Naive thymus-derived CD8-positive, alpha-beta T cell (primary cell): ENCODE measurements at regions not wholly inside any gene's neighbourhood (a gene's known extent, or its start where the extent isn't known, plus 50 kb on each side); places are given as distances from the start of the nearest gene placed in this dataset.

Experiments
- ATAC-seq, 2 donors: fragments of 150-1000 bp; cut with Tn5 transposase in 1 of 2; sonication (Bioruptor Pico), chemical (Tn5 transposase) in 1 of 2; 1 replicate in 1 of 2; 2 replicates in 1 of 2; pipeline ENCODE4 v1.10.0; 2021; ENCODE audit warnings: mild to moderate bottlenecking in 2 of 2, moderate library complexity in 2 of 2
- POLR2A ChIA-PET: fragments of 350-600 bp; sonication (Branson Sonifier 250); formaldehyde crosslinking; loops from one replicate; lab custom pipeline; 2021; ENCODE audit warnings: antibody characterized with exemption; lab: Charles Lee
- DNase-seq, 10 donors: peaks; one replicate each; pipeline versions ENCODE4 v3.0.0 to v3.0.0-alpha.2; 2020 to 2022
- H3K27ac Mint-ChIP-seq, 10 donors: one replicate each; pipeline ENCODE4 v1.8.0; 2020 to 2022; ENCODE audit warnings: mild to moderate bottlenecking in 10 of 10, mixed read lengths in 10 of 10, moderate library complexity in 4 of 10, inconsistent platforms in 1 of 10
- H3K27me3 Mint-ChIP-seq, 5 donors: one replicate each; pipeline ENCODE4 v1.8.0; 2021 to 2022; ENCODE audit warnings: mixed read lengths in 5 of 5
- H3K36me3 Mint-ChIP-seq, 3 donors: one replicate each; pipeline ENCODE4 v1.8.0; 2020 to 2022; ENCODE audit warnings: mixed read lengths in 3 of 3, mild to moderate bottlenecking in 2 of 3, inconsistent platforms in 1 of 3
- H3K4me1 Mint-ChIP-seq, 4 donors: one replicate each; pipeline ENCODE4 v1.8.0; 2021 to 2022; ENCODE audit warnings: mixed read lengths in 4 of 4
- H3K4me3 Mint-ChIP-seq, 10 donors: one replicate each; pipeline ENCODE4 v1.8.0; 2020 to 2022; ENCODE audit warnings: mild to moderate bottlenecking in 10 of 10, mixed read lengths in 10 of 10, moderate library complexity in 6 of 10, inconsistent platforms in 1 of 10
- H3K9me3 Mint-ChIP-seq, 9 donors: one replicate each; pipeline ENCODE4 v1.8.0; 2020 to 2022; ENCODE audit warnings: mixed read lengths in 9 of 9, mild to moderate bottlenecking in 3 of 9, inconsistent platforms in 1 of 9, moderate library complexity in 1 of 9

- ATAC-seq = no peak
- Mint-ChIP-seq H3K27ac (no peak overlapping the region), H3K9me3 (peaks cover 0 to 14% (median 7%) of the 10 kb centered on the region in 9 donors), H3K4me3 (no peak overlapping the region), H3K36me3 (peaks cover 0 to 4% (median 2%) of the 10 kb centered on the region in 3 donors), H3K4me1 (peaks cover 8 to 15% (median 10%) of the 10 kb centered on the region in 4 donors), H3K27me3 (no peaks in the 10 kb centered on the region)
- POLR2A ChIA-PET = no interaction called here
- DNase-seq = no peak
Measured at GRCh38 chr1:108064255-108064654, 99.3 kb upstream of the VAV3 start.

- POLR2A ChIA-PET = no interaction called here
- Mint-ChIP-seq H3K36me3 (peaks cover 0 to 4% (median 2%) of the 10 kb centered on the region in 3 donors), H3K27me3 (no peaks in the 10 kb centered on the region), H3K4me3 (no peak overlapping the region), H3K4me1 (peaks cover 8 to 15% (median 10%) of the 10 kb centered on the region in 4 donors), H3K27ac (no peak overlapping the region), H3K9me3 (peaks cover 0 to 14% (median 7%) of the 10 kb centered on the region in 9 donors)
- DNase-seq = no peak
- no peak for ATAC-seq
Measured at GRCh38 chr1:108063703-108064102, 98.7 kb upstream of the VAV3 start.

GRCh38 chr1:108059945-108060344, 95.0 kb upstream of the VAV3 start:
- DNase-seq (no peak), ATAC-seq (no peak)
- Mint-ChIP-seq H3K4me1 (peaks cover 0 to 6% (median under 1%) of the 10 kb centered on the region in 4 donors), H3K36me3 (peaks cover 0 to 4% (median 2%) of the 10 kb centered on the region in 3 donors), H3K4me3 (no peak overlapping the region), H3K27ac (no peak overlapping the region), H3K9me3 (peaks cover 0 to 14% (median 7%) of the 10 kb centered on the region in 9 donors), H3K27me3 (no peaks in the 10 kb centered on the region)
- POLR2A ChIA-PET = no interaction called here

- Mint-ChIP-seq H3K4me1 (peaks cover 0 to 4% (median under 1%) of the 10 kb centered on the region in 4 donors), H3K27me3 (no peaks in the 10 kb centered on the region), H3K36me3 (peaks cover 0 to 4% (median 2%) of the 10 kb centered on the region in 3 donors), H3K4me3 (no peak overlapping the region), H3K27ac (no peak overlapping the region), H3K9me3 (peaks cover 0 to 13% (median 6%) of the 10 kb centered on the region in 9 donors)
- no peak for DNase-seq
- ATAC-seq = no peak
- POLR2A ChIA-PET = no interaction called here
Measured at GRCh38 chr1:108057541-108057940, 92.6 kb upstream of the VAV3 start.

- H3K27me3 Mint-ChIP-seq = no peaks in the 10 kb centered on the region
Measured at GRCh38 chr1:108056436-108056990, 91.5 kb upstream of the VAV3 start.

GRCh38 chr1:108055387-108055786, 90.4 kb upstream of the VAV3 start:
- no peak overlapping the region for H3K27ac Mint-ChIP-seq
- ATAC-seq (no peak), DNase-seq (no peak)
- no peak overlapping the region for H3K4me3 Mint-ChIP-seq
- H3K4me1 Mint-ChIP-seq = peaks cover 0 to 4% (median 1%) of the 10 kb centered on the region in 4 donors
- POLR2A ChIA-PET = no interaction called here
- H3K9me3 Mint-ChIP-seq = peaks cover 0 to 2% (median 0%) of the 10 kb centered on the region in 9 donors
- H3K36me3 Mint-ChIP-seq = no peaks in the 10 kb centered on the region
- H3K27me3 Mint-ChIP-seq = no peaks in the 10 kb centered on the region

More at GRCh38 chr1:108056436-108056990, 91.5 kb upstream of the VAV3 start:
- Mint-ChIP-seq H3K4me1 (peaks cover 0 to 4% (median under 1%) of the 10 kb centered on the region in 4 donors), H3K9me3 (peaks cover 0 to 3% (median under 1%) of the 10 kb centered on the region in 9 donors), H3K4me3 (no peak overlapping the region), H3K27ac (no peak overlapping the region), H3K36me3 (peaks cover 0 to 1% (median 0%) of the 10 kb centered on the region in 3 donors)
- no peak for DNase-seq
- no peak for ATAC-seq
- POLR2A ChIA-PET = no interaction called here

- peak overlapping the region in 1 of 10 donors; percentile 2 for H3K27ac Mint-ChIP-seq
- H3K4me3 Mint-ChIP-seq = no peak overlapping the region
- ATAC-seq (no peak), DNase-seq (no peak)
- peaks cover 0 to 2% (median 0%) of the 10 kb centered on the region in 9 donors for H3K9me3 Mint-ChIP-seq
- H3K27me3 Mint-ChIP-seq = no peaks in the 10 kb centered on the region
- peaks cover 0 to 9% (median 3%) of the 10 kb centered on the region in 4 donors for H3K4me1 Mint-ChIP-seq
- POLR2A ChIA-PET = no interaction called here
- no peaks in the 10 kb centered on the region for H3K36me3 Mint-ChIP-seq
Measured at GRCh38 chr1:108054396-108054795, 89.4 kb upstream of the VAV3 start.

- no peaks in the 10 kb centered on the region for H3K27me3 Mint-ChIP-seq
- no peaks in the 10 kb centered on the region for H3K36me3 Mint-ChIP-seq
- H3K4me1 Mint-ChIP-seq = peaks cover 0 to 10% (median 3%) of the 10 kb centered on the region in 4 donors
- no peak overlapping the region for H3K4me3 Mint-ChIP-seq
- H3K27ac Mint-ChIP-seq = no peak overlapping the region
- DNase-seq = no peak
- peaks cover 0 to 2% (median 0%) of the 10 kb centered on the region in 9 donors for H3K9me3 Mint-ChIP-seq
- no peak for ATAC-seq
- POLR2A ChIA-PET = no interaction called here
Measured at GRCh38 chr1:108053270-108054013, 88.5 kb upstream of the VAV3 start.

- Mint-ChIP-seq H3K36me3 (no peaks in the 10 kb centered on the region), H3K4me1 (peaks cover 0 to 11% (median 0%) of the 10 kb centered on the region in 4 donors), H3K27me3 (no peaks in the 10 kb centered on the region), H3K9me3 (peaks cover 0 to 2% (median 0%) of the 10 kb centered on the region in 9 donors), H3K4me3 (no peak overlapping the region), H3K27ac (no peak overlapping the region)
- no peak for DNase-seq
- peak; percentile 34 to 51 for ATAC-seq
- POLR2A ChIA-PET = interaction anchor here (0.7 kb wide), 1 partner anchor 23 kb away, joined by 3 read pairs; no protein-coding TSS in a partner anchor
Measured at GRCh38 chr1:108051631-108052377, 86.8 kb upstream of the VAV3 start.

- H3K4me1 Mint-ChIP-seq = peaks cover 0 to 11% (median 3%) of the 10 kb centered on the region in 4 donors
- H3K9me3 Mint-ChIP-seq = peaks cover 0 to 2% (median 0%) of the 10 kb centered on the region in 9 donors
- DNase-seq (peak in 6 of 10 donors; percentile 4 to 61 (median 28)), ATAC-seq (peak; percentile 84 to 87)
- H3K4me3 Mint-ChIP-seq = peak overlapping the region in 1 of 10 donors; percentile 65
- H3K27me3 Mint-ChIP-seq = peaks cover 0 to 1% (median 0%) of the 10 kb centered on the region in 5 donors
- H3K27ac Mint-ChIP-seq = peak overlapping the region in 4 of 10 donors; percentile 12 to 90 (median 68)
- POLR2A ChIA-PET = interaction anchor here (0.7 kb wide), 1 partner anchor 22 kb away, joined by 3 read pairs; no protein-coding TSS in a partner anchor
- H3K36me3 Mint-ChIP-seq = no peaks in the 10 kb centered on the region
Measured at GRCh38 chr1:108050911-108051629, 86.1 kb upstream of the VAV3 start.

GRCh38 chr1:108050158-108050557, 85.2 kb upstream of the VAV3 start:
- Mint-ChIP-seq H3K36me3 (peaks cover 0 to 1% (median 0%) of the 10 kb centered on the region in 3 donors), H3K27ac (peak overlapping the region in 5 of 10 donors; percentile 4 to 86 (median 45))

More at GRCh38 chr1:108050158-108050557, 85.2 kb upstream of the VAV3 start:
- ATAC-seq (no peak), DNase-seq (no peak)
- Mint-ChIP-seq H3K27me3 (peaks cover 0 to 1% (median 0%) of the 10 kb centered on the region in 5 donors), H3K4me3 (peak overlapping the region in 5 of 10 donors; percentile 0 to 51 (median 47)), H3K4me1 (peaks cover 6 to 15% (median 12%) of the 10 kb centered on the region in 4 donors), H3K9me3 (no peaks in the 10 kb centered on the region)
- POLR2A ChIA-PET = no interaction called here
